ENCODE measurements at regions not wholly inside any gene's neighbourhood (a gene's known extent, or its start where the extent isn't known, plus 50 kb on each side); places are given as distances from the start of the nearest gene placed in this dataset.

DNA sequence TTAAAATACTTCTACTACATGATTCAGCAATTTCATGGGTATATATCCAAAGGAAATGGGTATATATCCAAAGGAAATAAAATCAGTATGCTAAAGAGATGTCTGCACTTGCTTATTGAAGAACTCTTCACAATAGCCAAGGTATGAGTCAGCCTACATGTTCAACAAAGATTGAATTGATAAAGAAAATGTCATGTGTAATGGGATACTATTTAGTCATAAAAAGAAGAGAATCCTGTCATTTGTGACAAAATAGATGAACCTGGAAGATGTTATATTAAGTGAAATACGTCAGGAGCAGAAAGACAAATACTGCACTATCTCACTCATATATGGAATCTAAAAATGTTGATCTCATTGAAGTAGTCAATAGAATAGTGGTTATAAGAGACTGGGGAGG lies 944.5 kb upstream of the CTNND2 start:
- no peak overlapping the region for H3K27ac ChIP-seq (ENCODE audit: low read depth in 2 of 2, low read length in 2 of 2)

DNA sequence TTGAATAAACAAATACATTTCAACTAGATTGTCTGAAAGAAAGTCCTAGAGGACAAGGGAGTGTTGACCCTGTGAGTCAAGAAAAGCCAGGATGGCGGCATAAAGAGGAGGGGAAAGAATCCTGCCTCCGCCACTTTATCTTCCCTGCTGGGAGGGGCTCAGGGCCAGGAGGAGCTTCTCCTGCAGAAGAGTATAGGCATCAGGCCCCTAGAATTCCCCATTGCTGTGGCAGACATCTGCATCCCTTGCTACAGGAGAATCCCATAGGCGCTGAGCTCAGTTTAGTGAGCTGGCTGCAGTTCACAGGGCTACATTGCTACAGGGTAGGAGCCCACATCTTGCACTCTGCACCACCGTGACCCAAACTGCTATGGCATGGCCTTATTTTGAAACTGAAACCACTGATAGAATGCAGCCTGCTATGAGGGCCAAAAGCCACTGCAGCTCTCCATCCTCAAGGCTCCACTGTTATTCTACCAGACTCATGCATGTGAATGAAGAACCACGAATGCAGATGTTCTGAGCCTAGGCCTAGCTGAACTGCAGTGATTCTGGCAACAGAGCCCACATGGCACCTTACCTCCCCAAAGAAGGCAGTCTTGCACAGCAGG lies 941.4 kb upstream of the CTNND2 start:
- Histone ChIP-seq H3K36me3 (ENCODE audit: control insufficient read depth in 2 of 2, insufficient read depth in 2 of 2, low read length in 2 of 2) (no peaks in the 10 kb centered on the region), H3K4me3 (ENCODE audit: low read length in 2 of 2) (no peak overlapping the region), H3K9me3 (ENCODE audit: control insufficient read depth in 2 of 2, low read length in 2 of 2) (peaks cover 0 to 3% of the 10 kb centered on the region in 2 donors), H3K27ac (ENCODE audit: low read depth in 2 of 2, low read length in 2 of 2) (no peak overlapping the region), H3K27me3 (ENCODE audit: control insufficient read depth in 2 of 2, insufficient read depth in 2 of 2, low read length in 2 of 2) (no peaks in the 10 kb centered on the region), H3K9ac (ENCODE audit: low read depth in 1 of 2, low read length in 2 of 2) (no peak overlapping the region), H3K4me1 (ENCODE audit: control insufficient read depth in 2 of 2, insufficient read depth in 2 of 2, low read length in 2 of 2) (no peaks in the 10 kb centered on the region)

More for the DNA sequence above, 944.5 kb upstream of the CTNND2 start:
- H3K9ac ChIP-seq (ENCODE audit: low read depth in 1 of 2, low read length in 2 of 2): no peak overlapping the region
- no peaks in the 10 kb centered on the region for H3K27me3 ChIP-seq (ENCODE audit: control insufficient read depth in 2 of 2, insufficient read depth in 2 of 2, low read length in 2 of 2)
- peaks cover 0 to 3% of the 10 kb centered on the region in 2 donors for H3K9me3 ChIP-seq (ENCODE audit: control insufficient read depth in 2 of 2, low read length in 2 of 2)
- no peak overlapping the region for H3K4me3 ChIP-seq (ENCODE audit: low read length in 2 of 2)
- H3K4me1 ChIP-seq (ENCODE audit: control insufficient read depth in 2 of 2, insufficient read depth in 2 of 2, low read length in 2 of 2): no peaks in the 10 kb centered on the region
- no peaks in the 10 kb centered on the region for H3K36me3 ChIP-seq (ENCODE audit: control insufficient read depth in 2 of 2, insufficient read depth in 2 of 2, low read length in 2 of 2)

DNA sequence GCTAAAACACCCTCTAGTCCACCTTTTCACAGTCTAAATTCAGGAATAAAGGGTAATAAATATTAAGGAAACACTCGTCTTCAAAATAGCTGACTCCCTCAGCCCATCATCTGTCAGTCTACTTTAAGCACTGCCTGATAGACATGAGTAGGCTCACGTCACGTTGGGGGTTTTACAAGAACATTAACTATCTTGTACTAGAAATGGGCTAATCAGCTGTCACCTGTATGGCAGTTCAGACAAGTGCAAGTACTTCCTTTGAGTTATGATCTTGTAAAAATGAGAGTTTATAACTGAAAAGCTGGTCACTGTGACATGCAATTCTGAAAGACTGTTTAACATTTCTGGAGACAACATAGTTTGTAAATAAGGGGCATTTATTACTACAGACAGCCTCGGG lies 936.7 kb upstream of the CTNND2 start:
- Histone ChIP-seq H3K4me1 (ENCODE audit: control insufficient read depth in 2 of 2, insufficient read depth in 2 of 2, low read length in 2 of 2) (no peaks in the 10 kb centered on the region), H3K9me3 (ENCODE audit: control insufficient read depth in 2 of 2, low read length in 2 of 2) (no peaks in the 10 kb centered on the region), H3K4me3 (ENCODE audit: low read length in 2 of 2) (no peak overlapping the region), H3K27ac (ENCODE audit: low read depth in 2 of 2, low read length in 2 of 2) (no peak overlapping the region), H3K36me3 (ENCODE audit: control insufficient read depth in 2 of 2, insufficient read depth in 2 of 2, low read length in 2 of 2) (no peaks in the 10 kb centered on the region), H3K27me3 (ENCODE audit: control insufficient read depth in 2 of 2, insufficient read depth in 2 of 2, low read length in 2 of 2) (no peaks in the 10 kb centered on the region), H3K9ac (ENCODE audit: low read depth in 1 of 2, low read length in 2 of 2) (no peak overlapping the region)

DNA sequence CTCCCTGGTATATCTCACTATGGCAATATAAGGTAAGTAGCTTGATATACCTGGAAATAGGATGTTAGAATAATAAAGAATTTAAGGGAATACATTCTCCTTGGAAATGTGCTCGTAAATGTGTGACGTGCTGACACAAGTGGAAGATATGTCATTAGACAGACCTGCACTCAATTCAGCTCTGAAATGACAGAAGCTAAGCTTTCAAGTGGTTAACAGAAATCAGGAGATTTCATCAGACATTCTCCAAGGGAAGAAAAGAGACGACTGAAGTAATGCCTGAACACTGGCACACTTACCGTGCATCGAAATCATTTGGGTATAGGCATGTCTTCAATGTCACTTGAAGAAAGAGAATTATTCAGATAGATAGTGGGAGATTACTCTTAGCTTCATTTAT lies 933.3 kb upstream of the CTNND2 start:
- Histone ChIP-seq H3K9ac (ENCODE audit: low read depth in 1 of 2, low read length in 2 of 2) (no peak overlapping the region), H3K27me3 (ENCODE audit: control insufficient read depth in 2 of 2, insufficient read depth in 2 of 2, low read length in 2 of 2) (no peaks in the 10 kb centered on the region), H3K4me3 (ENCODE audit: low read length in 2 of 2) (no peak overlapping the region), H3K27ac (ENCODE audit: low read depth in 2 of 2, low read length in 2 of 2) (no peak overlapping the region), H3K36me3 (ENCODE audit: control insufficient read depth in 2 of 2, insufficient read depth in 2 of 2, low read length in 2 of 2) (no peaks in the 10 kb centered on the region), H3K4me1 (ENCODE audit: control insufficient read depth in 2 of 2, insufficient read depth in 2 of 2, low read length in 2 of 2) (no peaks in the 10 kb centered on the region), H3K9me3 (ENCODE audit: control insufficient read depth in 2 of 2, low read length in 2 of 2) (no peaks in the 10 kb centered on the region)

DNA sequence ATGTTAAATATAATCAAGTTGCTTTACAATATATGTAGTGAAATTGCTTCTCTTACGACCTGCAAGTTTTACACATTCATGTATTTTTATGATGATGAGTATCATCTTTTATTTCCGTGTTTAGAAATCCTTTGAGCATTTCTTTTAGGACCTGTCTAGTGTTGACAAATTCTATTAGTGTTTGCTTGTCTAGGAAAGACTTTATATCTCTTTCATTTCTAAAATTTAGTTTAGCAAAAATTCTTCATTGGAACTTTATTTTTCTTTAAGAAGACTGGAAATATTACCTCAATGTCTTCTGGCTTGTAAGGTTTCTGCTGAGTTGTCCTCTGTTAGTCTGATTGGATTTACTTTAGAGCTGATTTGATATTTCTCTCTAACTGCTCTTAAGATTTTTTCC lies 920.9 kb upstream of the CTNND2 start:
- no peaks in the 10 kb centered on the region for H3K4me1 ChIP-seq (ENCODE audit: control insufficient read depth in 2 of 2, insufficient read depth in 2 of 2, low read length in 2 of 2)
- peaks cover 2 to 4% of the 10 kb centered on the region in 2 donors for H3K9me3 ChIP-seq (ENCODE audit: control insufficient read depth in 2 of 2, low read length in 2 of 2)
- no peaks in the 10 kb centered on the region for H3K27me3 ChIP-seq (ENCODE audit: control insufficient read depth in 2 of 2, insufficient read depth in 2 of 2, low read length in 2 of 2)
- no peak overlapping the region for H3K27ac ChIP-seq (ENCODE audit: low read depth in 2 of 2, low read length in 2 of 2)
- no peaks in the 10 kb centered on the region for H3K36me3 ChIP-seq (ENCODE audit: control insufficient read depth in 2 of 2, insufficient read depth in 2 of 2, low read length in 2 of 2)
- no peak overlapping the region for H3K9ac ChIP-seq (ENCODE audit: low read depth in 1 of 2, low read length in 2 of 2)
- H3K4me3 ChIP-seq (ENCODE audit: low read length in 2 of 2): no peak overlapping the region

DNA sequence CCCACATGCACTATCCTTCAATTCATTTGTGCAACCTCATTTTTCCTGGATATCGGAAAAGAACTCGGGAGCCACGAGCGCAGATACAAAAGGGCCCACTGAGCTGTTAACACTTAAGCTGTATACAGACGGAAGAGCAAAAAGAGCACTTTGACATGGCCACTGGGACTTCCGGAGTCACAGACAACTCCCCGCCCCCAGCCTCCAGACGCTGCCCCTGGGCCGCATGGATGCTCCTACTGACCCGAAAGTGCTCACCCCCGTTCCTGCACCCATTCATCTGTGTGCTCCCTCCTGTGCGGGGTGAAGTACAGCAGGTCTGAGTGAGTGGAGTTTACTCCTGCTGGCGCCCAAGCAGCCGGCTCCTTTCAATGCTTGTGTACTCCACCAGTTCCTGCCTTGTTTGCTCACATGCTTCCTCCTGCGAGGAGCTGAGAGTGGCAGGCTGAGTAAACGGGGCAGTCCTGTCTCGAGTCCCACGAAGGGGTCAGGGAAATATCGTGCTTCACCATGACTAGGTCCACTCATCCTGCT lies 901.0 kb upstream of the CTNND2 start:
- Histone ChIP-seq H3K4me3 (ENCODE audit: low read length in 2 of 2) (no peak overlapping the region), H3K9ac (ENCODE audit: low read depth in 1 of 2, low read length in 2 of 2) (no peak overlapping the region), H3K9me3 (ENCODE audit: control insufficient read depth in 2 of 2, low read length in 2 of 2) (no peaks in the 10 kb centered on the region), H3K27me3 (ENCODE audit: control insufficient read depth in 2 of 2, insufficient read depth in 2 of 2, low read length in 2 of 2) (no peaks in the 10 kb centered on the region), H3K27ac (ENCODE audit: low read depth in 2 of 2, low read length in 2 of 2) (no peak overlapping the region), H3K4me1 (ENCODE audit: control insufficient read depth in 2 of 2, insufficient read depth in 2 of 2, low read length in 2 of 2) (no peaks in the 10 kb centered on the region), H3K36me3 (ENCODE audit: control insufficient read depth in 2 of 2, insufficient read depth in 2 of 2, low read length in 2 of 2) (no peaks in the 10 kb centered on the region)

DNA sequence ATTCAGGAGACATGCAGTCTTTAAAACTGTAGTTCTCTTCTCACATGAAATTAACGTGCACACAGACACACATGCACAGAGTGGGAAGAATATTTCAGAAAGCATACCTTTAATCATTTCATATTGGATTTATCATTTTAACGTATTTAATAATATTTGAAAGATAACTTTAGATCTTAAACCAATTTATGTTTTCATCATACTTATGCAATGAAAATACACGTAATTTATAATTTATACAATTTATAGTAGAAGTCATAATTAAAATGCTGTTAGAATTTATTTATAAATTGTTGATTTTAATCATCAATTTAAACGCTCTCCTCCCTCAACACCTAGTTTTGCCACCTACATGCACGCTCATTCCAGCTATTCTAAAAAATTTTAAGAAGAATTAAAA lies 894.9 kb upstream of the CTNND2 start:
- H3K4me3 ChIP-seq (ENCODE audit: low read length in 2 of 2): no peak overlapping the region
- H3K9me3 ChIP-seq (ENCODE audit: control insufficient read depth in 2 of 2, low read length in 2 of 2): peaks cover 0 to 2% of the 10 kb centered on the region in 2 donors
- H3K27ac ChIP-seq (ENCODE audit: low read depth in 2 of 2, low read length in 2 of 2): no peak overlapping the region
- H3K9ac ChIP-seq (ENCODE audit: low read depth in 1 of 2, low read length in 2 of 2): no peak overlapping the region
- no peaks in the 10 kb centered on the region for H3K27me3 ChIP-seq (ENCODE audit: control insufficient read depth in 2 of 2, insufficient read depth in 2 of 2, low read length in 2 of 2)
- H3K36me3 ChIP-seq (ENCODE audit: control insufficient read depth in 2 of 2, insufficient read depth in 2 of 2, low read length in 2 of 2): no peaks in the 10 kb centered on the region
- H3K4me1 ChIP-seq (ENCODE audit: control insufficient read depth in 2 of 2, insufficient read depth in 2 of 2, low read length in 2 of 2): no peaks in the 10 kb centered on the region

DNA sequence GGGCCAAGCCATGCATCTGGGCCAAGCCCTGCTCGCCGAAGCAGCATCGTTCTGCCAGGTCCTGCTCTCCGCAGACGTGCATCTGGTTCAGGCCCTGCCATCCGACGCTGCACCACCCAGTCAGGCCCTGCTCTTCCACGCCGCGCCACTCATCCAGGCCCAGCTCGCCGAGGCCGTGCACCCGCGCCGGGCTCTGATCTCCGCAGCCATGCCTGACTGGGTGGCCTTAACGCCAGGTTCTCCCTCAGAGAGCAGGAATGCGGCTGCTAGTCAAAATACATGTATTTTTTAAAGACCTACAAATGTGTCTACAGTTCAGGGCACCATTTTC lies 891.1 kb upstream of the CTNND2 start:
- Histone ChIP-seq H3K27ac (ENCODE audit: low read depth in 2 of 2, low read length in 2 of 2) (no peak overlapping the region), H3K4me1 (ENCODE audit: control insufficient read depth in 2 of 2, insufficient read depth in 2 of 2, low read length in 2 of 2) (no peaks in the 10 kb centered on the region), H3K4me3 (ENCODE audit: low read length in 2 of 2) (no peak overlapping the region), H3K27me3 (ENCODE audit: control insufficient read depth in 2 of 2, insufficient read depth in 2 of 2, low read length in 2 of 2) (no peaks in the 10 kb centered on the region), H3K36me3 (ENCODE audit: control insufficient read depth in 2 of 2, insufficient read depth in 2 of 2, low read length in 2 of 2) (no peaks in the 10 kb centered on the region), H3K9ac (ENCODE audit: low read depth in 1 of 2, low read length in 2 of 2) (no peak overlapping the region), H3K9me3 (ENCODE audit: control insufficient read depth in 2 of 2, low read length in 2 of 2) (peaks cover 0 to 2% of the 10 kb centered on the region in 2 donors)

DNA sequence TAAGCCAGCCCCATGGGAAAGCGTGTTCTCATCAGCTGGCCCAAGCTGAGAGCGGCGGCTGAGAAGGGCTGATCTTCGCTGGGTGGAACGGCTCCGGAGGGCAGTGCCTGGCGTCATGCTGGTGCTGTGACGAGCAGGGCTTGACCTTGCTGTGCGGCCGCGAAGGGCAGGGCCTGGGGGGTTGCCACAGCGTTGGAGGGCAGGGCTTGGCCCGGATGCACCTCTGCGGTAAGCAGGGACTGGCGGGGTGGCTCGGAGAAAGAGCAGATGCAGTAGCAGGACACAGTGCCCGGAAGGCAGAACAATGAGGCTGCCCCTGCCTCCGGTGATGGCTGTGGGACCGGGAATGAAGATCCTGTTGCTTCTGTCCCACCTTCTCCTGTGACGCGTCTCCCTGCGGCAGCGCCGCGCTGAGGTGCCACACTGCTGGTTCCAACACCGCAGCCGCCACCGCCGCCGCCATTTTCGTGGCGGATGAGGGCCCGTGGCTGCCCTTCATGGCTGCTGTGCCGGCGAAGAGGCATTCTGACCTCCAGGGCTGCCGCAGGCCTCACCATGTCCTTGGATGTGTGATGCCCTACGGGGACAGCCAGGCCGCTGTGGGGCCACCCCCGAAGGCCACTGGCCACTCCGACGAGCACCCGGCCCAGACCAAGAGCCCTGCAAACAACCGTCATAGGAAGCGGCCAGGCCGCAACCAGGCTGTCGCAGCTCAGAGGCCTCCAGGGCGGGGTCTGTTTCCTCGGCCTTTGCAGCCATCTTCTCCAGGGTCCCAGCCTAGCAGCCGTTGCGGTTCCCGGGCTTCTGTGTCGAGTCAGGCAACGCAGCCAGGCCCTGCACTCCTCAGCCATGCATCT lies 890.5 kb upstream of the CTNND2 start:
- H3K36me3 ChIP-seq (ENCODE audit: control insufficient read depth in 2 of 2, insufficient read depth in 2 of 2, low read length in 2 of 2): no peaks in the 10 kb centered on the region

DNA sequence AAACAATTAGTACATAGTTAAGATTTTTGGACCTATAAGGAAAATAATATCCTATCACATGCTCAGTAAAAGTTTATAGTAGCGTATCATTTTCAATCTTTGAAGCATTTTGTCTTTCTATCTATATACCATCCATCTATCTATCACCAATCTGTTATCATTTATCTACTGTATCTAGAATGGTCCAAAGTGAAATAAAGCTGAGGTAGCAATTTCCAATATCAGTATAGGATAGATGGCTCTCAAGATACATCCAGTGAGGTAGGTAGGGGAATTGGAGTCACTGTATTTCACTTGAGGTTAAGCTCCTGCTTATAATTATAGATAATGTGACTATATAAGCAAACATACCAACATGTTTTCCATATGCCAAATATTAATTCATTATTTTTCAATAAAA lies 889.1 kb upstream of the CTNND2 start:
- Histone ChIP-seq H3K4me3 (ENCODE audit: low read length in 2 of 2) (no peak overlapping the region), H3K27ac (ENCODE audit: low read depth in 2 of 2, low read length in 2 of 2) (no peak overlapping the region), H3K9me3 (ENCODE audit: control insufficient read depth in 2 of 2, low read length in 2 of 2) (peaks cover 0 to 2% of the 10 kb centered on the region in 2 donors), H3K36me3 (ENCODE audit: control insufficient read depth in 2 of 2, insufficient read depth in 2 of 2, low read length in 2 of 2) (no peaks in the 10 kb centered on the region), H3K4me1 (ENCODE audit: control insufficient read depth in 2 of 2, insufficient read depth in 2 of 2, low read length in 2 of 2) (no peaks in the 10 kb centered on the region), H3K9ac (ENCODE audit: low read depth in 1 of 2, low read length in 2 of 2) (no peak overlapping the region), H3K27me3 (ENCODE audit: control insufficient read depth in 2 of 2, insufficient read depth in 2 of 2, low read length in 2 of 2) (no peaks in the 10 kb centered on the region)

More for the DNA sequence above, 890.5 kb upstream of the CTNND2 start:
- Histone ChIP-seq H3K4me3 (ENCODE audit: low read length in 2 of 2) (no peak overlapping the region), H3K4me1 (ENCODE audit: control insufficient read depth in 2 of 2, insufficient read depth in 2 of 2, low read length in 2 of 2) (no peaks in the 10 kb centered on the region), H3K9ac (ENCODE audit: low read depth in 1 of 2, low read length in 2 of 2) (no peak overlapping the region), H3K27ac (ENCODE audit: low read depth in 2 of 2, low read length in 2 of 2) (no peak overlapping the region), H3K27me3 (ENCODE audit: control insufficient read depth in 2 of 2, insufficient read depth in 2 of 2, low read length in 2 of 2) (no peaks in the 10 kb centered on the region), H3K9me3 (ENCODE audit: control insufficient read depth in 2 of 2, low read length in 2 of 2) (peaks cover 0 to 2% of the 10 kb centered on the region in 2 donors)

All from mucosa of rectum (tissue), 2 donors.